ENCODE measurements at regions not wholly inside any gene's neighbourhood (a gene's known extent, or its start where the extent isn't known, plus 50 kb on each side); places are given as distances from the start of the nearest gene placed in this dataset.

- no peak overlapping the region for H3K9ac ChIP-seq (ENCODE audit: extremely low read depth, insufficient read length, low read length)
- H3K27me3 Mint-ChIP-seq (ENCODE audit: low read depth): no peaks in the 10 kb centered on the region
- H2AK5ac ChIP-seq (ENCODE audit: insufficient read length, low read length): no peak overlapping the region
- no peak overlapping the region for H2BK12ac ChIP-seq (ENCODE audit: insufficient read length, low read depth, low read length)
- H2BK15ac ChIP-seq (ENCODE audit: low read depth, low read length): no peak overlapping the region
- H2BK5ac ChIP-seq (ENCODE audit: insufficient read length, low read length): no peak overlapping the region
- no peak overlapping the region for H3K27ac ChIP-seq (ENCODE audit: insufficient read length, low read depth, low read length)
- no peak overlapping the region for H3K23ac ChIP-seq (ENCODE audit: insufficient read length, low read depth, low read length)
- no peak overlapping the region for H3K14ac ChIP-seq (ENCODE audit: insufficient read depth, low read length)
- no peaks in the 10 kb centered on the region for H3K4me1 Mint-ChIP-seq
- H3K18ac ChIP-seq (ENCODE audit: insufficient read length, low read depth, low read length): no peak overlapping the region
- no CpG with 5 or more reads among the region's 1 CpG for WGBS (ENCODE audit: extremely low coverage, insufficient read length, low lambda C conversion rate)
- H2BK20ac ChIP-seq (ENCODE audit: low read depth, low read length, poor library complexity, severe bottlenecking): no peak overlapping the region
- DNase-seq: no peak
- H4K5ac ChIP-seq (ENCODE audit: insufficient read length, low read depth, low read length): no peak overlapping the region
- H2BK120ac ChIP-seq (ENCODE audit: low read depth, low read length, poor library complexity, severe bottlenecking): no peak overlapping the region
- H3K36me3 Mint-ChIP-seq (ENCODE audit: insufficient read depth in 1 of 3, low read depth in 3 of 3): no peaks in the 10 kb centered on the region; a peak in 1 of 7 replicates
- no peaks in the 10 kb centered on the region for H3K79me1 ChIP-seq (ENCODE audit: insufficient read depth, low read depth, low read length, poor library complexity, severe bottlenecking)
- H4K91ac ChIP-seq (ENCODE audit: insufficient read length, low read depth, low read length): no peak overlapping the region
- H3K27ac Mint-ChIP-seq: no peak overlapping the region
- no peaks in the 10 kb centered on the region for H3K23me2 ChIP-seq (ENCODE audit: insufficient read length, low read depth, low read length, poor library complexity, severe bottlenecking)
- H3T11ph ChIP-seq (ENCODE audit: low read length): no peak overlapping the region
- no peaks in the 10 kb centered on the region for H3K9me3 ChIP-seq (ENCODE audit: control insufficient read depth, low read depth, low read length)
- H3K4me3 Mint-ChIP-seq: no peak overlapping the region
- TF ChIP-seq CTCF (conservative IDR thresholded peaks at IDR 0.05): no peak
- no peak overlapping the region for H2AFZ ChIP-seq (ENCODE audit: low read length)
- H4K20me1 ChIP-seq (ENCODE audit: control insufficient read depth, insufficient read depth, insufficient read length): no peaks in the 10 kb centered on the region
- H3K4ac ChIP-seq (ENCODE audit: low read depth, low read length): no peak overlapping the region
- no peaks in the 10 kb centered on the region for H3K9me3 Mint-ChIP-seq
- H3K56ac ChIP-seq (ENCODE audit: insufficient read length, low read depth, low read length): no peak overlapping the region
- no peaks in the 10 kb centered on the region for H3K79me2 ChIP-seq (ENCODE audit: insufficient read depth, low read length)
- H3K4me2 ChIP-seq (ENCODE audit: insufficient read depth, insufficient read length, low read length): no peak overlapping the region
- no peak overlapping the region for H4K8ac ChIP-seq (replicated peaks; ENCODE audit: insufficient read length, low read depth, low read length)
- no peaks in the 10 kb centered on the region for H3K4me1 ChIP-seq (ENCODE audit: insufficient read depth, low read length)
- no peaks in the 10 kb centered on the region for H3K27me3 ChIP-seq (ENCODE audit: insufficient read depth, low read length)
Observed at GRCh38 chr2:196294516-196294909, 123.1 kb upstream of the STK17B start.

Measured in H9 (cell line).